OCI-LY7 (cell line): ENCODE measurements at regions not wholly inside any gene's neighbourhood (a gene's known extent, or its start where the extent isn't known, plus 50 kb on each side); places are given as distances from the start of the nearest gene placed in this dataset.

ENCODE experiments used
- BruUV-seq: library from RNA; stranded (reverse); fragments of 400-500 nt; replicated peaks from 2 replicates; lab custom pipeline; 2021; lab: Mats Ljungman, UMichigan
- CTCF ChIA-PET: fragments of 300-600 bp; sonication (Branson Sonifier 250); formaldehyde crosslinking; loops from one replicate; lab custom pipeline; 2022; ENCODE audit warnings: antibody characterized with exemption; ENCODE audit not compliant: unreplicated experiment; lab: Charles Lee
- POLR2A ChIA-PET: fragments of 300-600 bp; sonication (Branson Sonifier 250); formaldehyde crosslinking; loops from one replicate; lab custom pipeline; 2022; ENCODE audit warnings: antibody characterized with exemption; lab: Charles Lee
- DNase-seq: peaks from one replicate; pipeline ENCODE4 v3.0.0-alpha.2; 2015; ENCODE audit warnings: low spot score
- H2AFZ ChIP-seq: fragments of 200-600 bp; sonication (generic), shearing (Covaris generic); 2 replicates; pipeline ENCODE4 v1.6.1; 2014; ENCODE audit warnings: mild to moderate bottlenecking, antibody characterized with exemption, low read length, moderate library complexity
- H3K27ac ChIP-seq: fragments of 200-600 bp; sonication (generic); 2 replicates; pipeline ENCODE4 v1.5.1; 2014; ENCODE audit warnings: mixed run types, low read depth, mild to moderate bottlenecking, moderate library complexity, low read length, inconsistent platforms; ENCODE audit not compliant: poor library complexity, severe bottlenecking
- H3K36me3 ChIP-seq: fragments of 200-600 bp; sonication (generic); 2 replicates; pipeline ENCODE4 v1.6.1; 2014; ENCODE audit warnings: mild to moderate bottlenecking, antibody characterized with exemption, low read length, moderate library complexity, mixed read lengths; ENCODE audit not compliant: insufficient read depth
- H3K4me1 ChIP-seq: fragments of 200-600 bp; sonication (generic); 2 replicates; pipeline ENCODE4 v1.5.1; 2014; ENCODE audit warnings: mild to moderate bottlenecking, low read length; ENCODE audit not compliant: insufficient read depth, poor library complexity, severe bottlenecking
- H3K4me2 ChIP-seq: fragments of 200-600 bp; sonication (generic); 2 replicates; pipeline ENCODE4 v1.6.1; 2014; ENCODE audit warnings: mild to moderate bottlenecking, low read length
- H3K4me3 ChIP-seq: fragments of 200-600 bp; sonication (generic); 2 replicates; pipeline ENCODE4 v1.5.1; 2014; ENCODE audit warnings: mild to moderate bottlenecking, low read depth, low read length; ENCODE audit not compliant: poor library complexity, severe bottlenecking
- H3K79me2 ChIP-seq: fragments of 200-600 bp; sonication (generic); 2 replicates; pipeline ENCODE4 v1.6.1; 2016; ENCODE audit warnings: low read depth, mild to moderate bottlenecking, low read length, moderate library complexity, mixed read lengths; ENCODE audit not compliant: insufficient read depth
- H3K9me2 ChIP-seq: fragments of 200-600 bp; sonication (generic); 2 replicates; pipeline ENCODE4 v1.6.1; 2016; ENCODE audit warnings: mild to moderate bottlenecking, low read length, mixed read lengths; ENCODE audit not compliant: insufficient read depth
- H3K9me3 ChIP-seq: fragments of 200-600 bp; sonication (generic); 2 replicates; pipeline ENCODE4 v1.6.1; 2014; ENCODE audit warnings: mild to moderate bottlenecking, mixed run types, low read length, mixed read lengths
- H4K20me1 ChIP-seq: fragments of 200-600 bp; sonication (generic); 2 replicates; pipeline ENCODE4 v1.6.1; 2014; ENCODE audit warnings: mild to moderate bottlenecking, antibody characterized with exemption, low read length, moderate library complexity, mixed read lengths; ENCODE audit not compliant: insufficient read depth
- EZH2phosphoT487 ChIP-seq: fragments of 200-600 bp; sonication (generic); IDR thresholded peaks from 2 replicates; pipeline ENCODE4 v1.6.1; 2018; ENCODE audit warnings: low read depth, borderline replicate concordance, mild to moderate bottlenecking, mixed run types, antibody characterized with exemption, low read length, moderate library complexity, mixed read lengths
- intact Hi-C: fragments of 100-400 bp; cut with micrococcal nuclease; formaldehyde crosslinking; loops from one replicate; pipeline ENCODE4 v1.10.0; 2022; ENCODE audit not compliant: unreplicated experiment
- TF ChIP-seq, protein P1 (sequence below): fragments of 200-600 bp; sonication (generic); conservative IDR thresholded peaks from 2 replicates; pipeline ENCODE4 v1.5.1; 2014; ENCODE audit warnings: mild to moderate bottlenecking, antibody characterized with exemption, low read length, moderate library complexity, mixed read lengths

DNA sequence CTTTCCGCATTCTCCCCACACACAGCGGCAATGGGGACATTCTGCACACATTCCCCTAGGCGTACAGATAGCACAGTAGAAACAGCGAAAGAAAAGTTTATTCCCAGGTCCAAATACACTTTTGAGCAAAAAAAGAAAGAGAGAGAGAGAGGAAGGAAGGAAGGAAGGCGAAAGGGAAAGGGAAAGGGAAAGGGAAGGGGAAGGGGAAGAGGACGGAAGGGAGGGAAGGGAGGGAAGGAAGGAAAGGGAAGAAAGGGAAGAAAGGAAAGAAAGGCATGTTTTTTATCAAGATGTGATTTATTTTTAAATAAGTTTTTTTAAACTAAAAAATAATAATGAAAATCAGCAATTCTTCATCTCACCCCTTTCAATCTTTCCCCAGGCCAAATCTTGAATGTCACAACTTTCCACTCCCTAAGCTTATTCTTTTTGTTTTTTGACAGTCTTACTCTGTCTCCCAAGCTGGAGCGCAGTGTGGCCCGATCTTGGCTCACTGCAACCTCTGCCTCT is 281.7 kb downstream of the SKIDA1 start:
- no peaks in the 10 kb centered on the region for H3K79me2 ChIP-seq
- BruUV-seq: no TSS peak
- no peak overlapping the region for H2AFZ ChIP-seq
- H3K27ac ChIP-seq: no peak overlapping the region
- H3K4me2 ChIP-seq: no peak overlapping the region
- no peak overlapping the region for H3K4me3 ChIP-seq
- no peak for DNase-seq
- TF ChIP-seq, protein P1, sequence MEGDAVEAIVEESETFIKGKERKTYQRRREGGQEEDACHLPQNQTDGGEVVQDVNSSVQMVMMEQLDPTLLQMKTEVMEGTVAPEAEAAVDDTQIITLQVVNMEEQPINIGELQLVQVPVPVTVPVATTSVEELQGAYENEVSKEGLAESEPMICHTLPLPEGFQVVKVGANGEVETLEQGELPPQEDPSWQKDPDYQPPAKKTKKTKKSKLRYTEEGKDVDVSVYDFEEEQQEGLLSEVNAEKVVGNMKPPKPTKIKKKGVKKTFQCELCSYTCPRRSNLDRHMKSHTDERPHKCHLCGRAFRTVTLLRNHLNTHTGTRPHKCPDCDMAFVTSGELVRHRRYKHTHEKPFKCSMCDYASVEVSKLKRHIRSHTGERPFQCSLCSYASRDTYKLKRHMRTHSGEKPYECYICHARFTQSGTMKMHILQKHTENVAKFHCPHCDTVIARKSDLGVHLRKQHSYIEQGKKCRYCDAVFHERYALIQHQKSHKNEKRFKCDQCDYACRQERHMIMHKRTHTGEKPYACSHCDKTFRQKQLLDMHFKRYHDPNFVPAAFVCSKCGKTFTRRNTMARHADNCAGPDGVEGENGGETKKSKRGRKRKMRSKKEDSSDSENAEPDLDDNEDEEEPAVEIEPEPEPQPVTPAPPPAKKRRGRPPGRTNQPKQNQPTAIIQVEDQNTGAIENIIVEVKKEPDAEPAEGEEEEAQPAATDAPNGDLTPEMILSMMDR: no peak
- TF ChIP-seq EZH2phosphoT487: no peak
- no peaks in the 10 kb centered on the region for H3K4me1 ChIP-seq
- CTCF ChIA-PET: no interaction called here
- no peaks in the 10 kb centered on the region for H3K36me3 ChIP-seq
- POLR2A ChIA-PET: interaction anchor here (0.6 kb wide), 1 partner anchor 87 kb away, joined by 4 read pairs; no protein-coding TSS in a partner anchor
- no peaks in the 10 kb centered on the region for H3K9me2 ChIP-seq
- no peaks in the 10 kb centered on the region for H4K20me1 ChIP-seq
- no peaks in the 10 kb centered on the region for H3K9me3 ChIP-seq
- intact Hi-C loops: no loop called here

DNA sequence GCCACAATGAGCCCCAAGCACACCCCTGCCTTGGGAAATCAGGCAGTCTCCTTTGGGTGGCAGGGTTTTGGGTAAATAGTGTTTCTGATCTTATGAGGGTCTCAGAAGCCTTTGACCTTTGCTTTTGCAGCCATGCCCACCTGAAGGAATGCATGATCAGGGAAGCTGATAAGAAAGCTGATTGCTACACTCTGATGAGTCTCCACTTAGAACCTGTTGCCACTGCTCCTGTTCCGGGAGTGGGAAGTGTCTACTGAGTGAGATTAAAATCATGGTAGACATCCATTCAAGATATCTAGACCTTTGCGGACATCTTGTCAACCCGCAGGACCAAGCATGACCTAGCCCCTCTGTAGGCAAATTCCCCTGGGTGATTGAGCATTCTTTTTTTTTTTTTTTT is 282.6 kb downstream of the SKIDA1 start:
- no peak for TF ChIP-seq EZH2phosphoT487
- TF ChIP-seq, protein P1: no peak
- Histone ChIP-seq H2AFZ (no peak overlapping the region), H3K4me1 (no peaks in the 10 kb centered on the region), H4K20me1 (no peaks in the 10 kb centered on the region), H3K9me3 (no peaks in the 10 kb centered on the region), H3K9me2 (no peaks in the 10 kb centered on the region), H3K79me2 (no peaks in the 10 kb centered on the region), H3K4me3 (no peak overlapping the region), H3K36me3 (no peaks in the 10 kb centered on the region), H3K4me2 (no peak overlapping the region), H3K27ac (no peak overlapping the region)
- no peak for DNase-seq
- POLR2A ChIA-PET: interaction anchor here (0.7 kb wide), 1 partner anchor 9 kb away, joined by 3 read pairs; no protein-coding TSS in a partner anchor
- intact Hi-C loops: no loop called here
- CTCF ChIA-PET: no interaction called here
- BruUV-seq: no TSS peak

DNA sequence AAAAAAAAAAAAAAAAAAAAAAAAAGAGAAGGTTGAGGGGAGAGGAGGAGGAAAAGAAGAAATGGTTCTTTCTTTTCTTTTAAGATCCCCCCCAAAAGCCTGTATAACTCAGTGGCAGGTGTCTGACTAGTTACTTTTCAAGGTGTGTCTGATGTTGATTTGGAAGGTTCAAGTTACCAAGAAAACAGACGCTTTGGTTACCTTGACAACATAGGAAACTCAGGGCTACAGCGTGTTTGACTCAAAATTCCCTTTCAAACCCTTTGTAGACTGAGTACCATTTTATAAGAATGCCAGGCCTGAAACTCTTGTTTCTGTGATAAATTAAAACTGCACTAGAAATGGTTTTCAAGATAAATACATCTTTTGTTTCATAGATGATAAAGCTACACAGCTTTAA is 286.8 kb downstream of the SKIDA1 start:
- no peaks in the 10 kb centered on the region for H3K4me1 ChIP-seq
- no peaks in the 10 kb centered on the region for H4K20me1 ChIP-seq
- TF ChIP-seq EZH2phosphoT487: no peak
- TF ChIP-seq, protein P1: no peak
- DNase-seq: no peak
- intact Hi-C loops: no loop called here
- no peak overlapping the region for H3K4me2 ChIP-seq
- H3K9me2 ChIP-seq: no peaks in the 10 kb centered on the region
- POLR2A ChIA-PET: no interaction called here
- H3K9me3 ChIP-seq: no peaks in the 10 kb centered on the region
- CTCF ChIA-PET: no interaction called here
- no peaks in the 10 kb centered on the region for H3K36me3 ChIP-seq
- no peak overlapping the region for H3K27ac ChIP-seq
- H3K79me2 ChIP-seq: no peaks in the 10 kb centered on the region
- H3K4me3 ChIP-seq: no peak overlapping the region
- no peak overlapping the region for H2AFZ ChIP-seq
- no TSS peak for BruUV-seq
